PC-3 (cell line): ENCODE measurements at regions not wholly inside any gene's neighbourhood (a gene's known extent, or its start where the extent isn't known, plus 50 kb on each side); places are given as distances from the start of the nearest gene placed in this dataset.

Source experiments
- CTCF ChIP-seq: fragments of 300-600 bp; sonication (generic); conservative IDR thresholded peaks from 2 replicates; pipeline ENCODE4 v1.5.1; 2017; ENCODE audit warnings: antibody characterized with exemption, low read depth, mild to moderate bottlenecking, low read length
- EZH2phosphoT487 ChIP-seq: fragments of 300-600 bp; sonication (generic); IDR thresholded peaks from 2 replicates; pipeline ENCODE4 v1.6.1; 2018; ENCODE audit warnings: mild to moderate bottlenecking, antibody characterized with exemption, low read length, borderline replicate concordance

GRCh38 chr16:64654178-64654577 lies 467.7 kb downstream of the CDH11 start:
- TF ChIP-seq CTCF = no peak
- TF ChIP-seq EZH2phosphoT487 = no peak
